Spleen (tissue), 11 donors: ENCODE measurements at regions not wholly inside any gene's neighbourhood (a gene's known extent, or its start where the extent isn't known, plus 50 kb on each side); places are given as distances from the start of the nearest gene placed in this dataset.

Source experiments
- DNase-seq: peaks from one replicate; pipeline ENCODE4 v3.0.0-alpha.2; 2020
- H3K27ac ChIP-seq, 8 donors: fragments of 200-600 bp; sonication (generic) in 7 of 8; 1 replicate in 4 of 8; 2 replicates in 4 of 8; pipeline versions ENCODE4 v1.5.0 to v1.8.0; 2016 to 2021; ENCODE audit warnings: inconsistent platforms in 4 of 8, mild to moderate bottlenecking in 4 of 8, moderate library complexity in 1 of 8
- H3K27me3 ChIP-seq, 7 donors: fragments of 200-600 bp; sonication (generic) in 6 of 7; replicated peaks in 1 of 7; 1 replicate in 4 of 7; 2 replicates in 3 of 7; pipeline versions ENCODE4 v1.5.0 to v1.8.0; 2016 to 2021; ENCODE audit warnings: inconsistent platforms in 3 of 7, mild to moderate bottlenecking in 1 of 7
- H3K36me3 ChIP-seq, 6 donors: fragments of 200-600 bp; sonication (generic) in 5 of 6; 1 replicate in 4 of 6; 2 replicates in 2 of 6; pipeline versions ENCODE4 v1.5.0 to v1.8.0; 2016 to 2021; ENCODE audit warnings: inconsistent platforms in 2 of 6
- H3K4me1 ChIP-seq, 6 donors: fragments of 200-600 bp; sonication (generic) in 5 of 6; 1 replicate in 3 of 6; 2 replicates in 3 of 6; pipeline versions ENCODE4 v1.5.0 to v1.8.0; 2016 to 2021; ENCODE audit warnings: inconsistent platforms in 3 of 6
- H3K4me3 ChIP-seq, 8 donors: fragments of 200-600 bp; sonication (generic) in 7 of 8; 1 replicate in 4 of 8; 2 replicates in 4 of 8; pipeline versions ENCODE4 v1.5.0 to v1.8.0; 2016 to 2021; ENCODE audit warnings: inconsistent platforms in 4 of 8, mild to moderate bottlenecking in 4 of 8, moderate library complexity in 2 of 8
- H3K9me3 ChIP-seq, 8 donors: fragments of 200-600 bp; sonication (generic) in 7 of 8; 1 replicate in 4 of 8; 2 replicates in 4 of 8; pipeline versions ENCODE4 v1.5.0 to v1.8.0; 2016 to 2021; ENCODE audit warnings: inconsistent platforms in 4 of 8
- POLR2A ChIP-seq, 3 donors: fragments of 450-650 bp; IDR thresholded peaks; one replicate each; pipeline ENCODE4 v1.5.1; 2017; ENCODE audit warnings: antibody characterized with exemption in 3 of 3, mild to moderate bottlenecking in 1 of 3
- POLR2AphosphoS5 ChIP-seq, 3 donors: sonication (generic); formaldehyde crosslinking; IDR thresholded peaks; one replicate each; pipeline ENCODE4 v1.5.1; 2017; ENCODE audit warnings: antibody characterized with exemption in 3 of 3
- WGBS, 5 donors: extraction: QIAGEN DNeasy Blood & Tissue Kit in 3 of 5; methylation state at CpG; one replicate each; pipeline versions ENCODE4 v1.1.5 to v1.1.7; 2013 to 2018; 5-methylcytosine and 5-hydroxymethylcytosine counted together
- intact Hi-C: fragments of 100-400 bp; cut with DNase I; formaldehyde crosslinking; loops from one replicate; pipeline ENCODE4 v1.15.0; 2023; ENCODE audit warnings: low total_unique reads
- TF ChIP-seq, protein P1 (sequence below), 11 experiments: fragments of 200-600 bp in 7 of 11; fragments of 450-650 bp in 4 of 11; sonication (generic) in 4 of 11; IDR thresholded peaks in 8 of 11; conservative IDR thresholded peaks in 3 of 11; 1 replicate in 7 of 11; 2 replicates in 4 of 11; pipeline versions ENCODE4 v1.4.0 to v1.8.0; 2016 to 2021; ENCODE audit warnings: antibody characterized with exemption in 11 of 11, inconsistent platforms in 4 of 11, mild to moderate bottlenecking in 1 of 11
- donor health status: healthy with polysubstance abuse.
- donor health status: DM: no; HTN: no; CAD: no; lungs with moderate emphysema.
- donor health status: DM: no; HTN: no; CAD: no.
- donor health status: Bipolar disorder and iron deficiency.
- donor health status: healthy.
- donor health status: DM: no; HTN: no; CAD: no.
- donor health status: DM: yes; HTN: yes; CAD: no.

DNA sequence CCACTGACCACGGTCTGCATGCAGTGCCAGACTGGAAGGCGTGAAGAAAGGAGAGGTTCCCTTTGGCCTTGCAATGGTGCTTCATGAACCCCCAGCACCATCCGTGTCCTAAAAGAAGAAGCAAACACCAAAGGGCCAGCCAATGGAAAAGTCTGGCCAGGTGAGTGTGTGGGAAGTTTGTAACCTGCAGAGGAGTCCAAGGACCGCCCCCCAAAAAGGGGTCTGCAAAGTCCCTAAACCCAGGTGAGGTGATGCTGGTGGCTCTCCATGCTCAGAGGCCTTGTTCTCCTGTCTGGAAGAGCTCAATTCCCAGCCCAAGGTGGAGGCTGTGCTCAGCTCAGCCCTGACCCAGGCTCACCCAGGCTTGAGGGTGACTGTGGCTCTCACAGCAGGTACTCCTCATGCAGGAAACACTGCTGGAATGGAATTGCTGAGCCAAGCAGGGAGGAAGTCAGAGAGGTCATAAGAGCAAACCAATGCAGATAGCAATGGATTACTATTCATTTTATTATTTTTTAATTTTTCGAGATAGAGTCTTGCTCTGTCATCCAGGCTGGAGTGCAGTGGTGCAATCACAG is 52.4 kb upstream of the NANOS1 start:
- Histone ChIP-seq H3K4me3 (no peak overlapping the region), H3K9me3 (peaks cover 3 to 21% (median 9%) of the 10 kb centered on the region in 8 donors), H3K4me1 (no peaks in the 10 kb centered on the region), H3K36me3 (no peaks in the 10 kb centered on the region), H3K27me3 (peaks cover 0 to 41% (median 0%) of the 10 kb centered on the region in 7 donors), H3K27ac (no peak overlapping the region)
- intact Hi-C loops, result no loop called here
- no peak for DNase-seq
- no peak for TF ChIP-seq POLR2A (IDR thresholded peaks at IDR 0.05)
- TF ChIP-seq, protein P1, sequence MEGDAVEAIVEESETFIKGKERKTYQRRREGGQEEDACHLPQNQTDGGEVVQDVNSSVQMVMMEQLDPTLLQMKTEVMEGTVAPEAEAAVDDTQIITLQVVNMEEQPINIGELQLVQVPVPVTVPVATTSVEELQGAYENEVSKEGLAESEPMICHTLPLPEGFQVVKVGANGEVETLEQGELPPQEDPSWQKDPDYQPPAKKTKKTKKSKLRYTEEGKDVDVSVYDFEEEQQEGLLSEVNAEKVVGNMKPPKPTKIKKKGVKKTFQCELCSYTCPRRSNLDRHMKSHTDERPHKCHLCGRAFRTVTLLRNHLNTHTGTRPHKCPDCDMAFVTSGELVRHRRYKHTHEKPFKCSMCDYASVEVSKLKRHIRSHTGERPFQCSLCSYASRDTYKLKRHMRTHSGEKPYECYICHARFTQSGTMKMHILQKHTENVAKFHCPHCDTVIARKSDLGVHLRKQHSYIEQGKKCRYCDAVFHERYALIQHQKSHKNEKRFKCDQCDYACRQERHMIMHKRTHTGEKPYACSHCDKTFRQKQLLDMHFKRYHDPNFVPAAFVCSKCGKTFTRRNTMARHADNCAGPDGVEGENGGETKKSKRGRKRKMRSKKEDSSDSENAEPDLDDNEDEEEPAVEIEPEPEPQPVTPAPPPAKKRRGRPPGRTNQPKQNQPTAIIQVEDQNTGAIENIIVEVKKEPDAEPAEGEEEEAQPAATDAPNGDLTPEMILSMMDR (IDR thresholded peaks at IDR 0.05 in 8 of 11, conservative IDR thresholded peaks at IDR 0.05 in 3 of 11), result no peak
- no peak for TF ChIP-seq POLR2AphosphoS5 (IDR thresholded peaks at IDR 0.05)
- WGBS, 5 donors, result 64 to 87% (median 79%) methylated on average over 5 of the region's 5 CpGs

DNA sequence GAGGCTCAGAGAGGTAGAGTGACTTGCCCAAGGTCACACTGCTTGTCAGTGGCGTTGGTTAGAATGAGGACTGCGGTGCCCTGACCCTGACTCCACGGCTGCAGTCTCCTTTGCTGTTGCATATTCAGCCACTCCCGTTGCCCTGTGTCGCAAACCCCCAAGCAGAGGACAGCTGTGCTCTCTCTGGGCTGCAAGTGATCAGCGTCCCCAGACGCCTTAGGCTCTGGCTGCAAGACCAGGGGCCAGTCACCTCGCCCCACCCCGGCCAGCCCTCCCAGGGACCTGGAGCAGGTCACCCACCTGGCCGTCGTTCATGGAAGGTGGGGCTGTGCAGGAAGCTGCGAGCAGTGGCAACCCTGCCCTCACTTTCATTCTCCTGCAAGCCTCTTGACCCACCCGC is 51.7 kb upstream of the NANOS1 start:
- Histone ChIP-seq H3K4me3 (no peak overlapping the region), H3K4me1 (no peaks in the 10 kb centered on the region), H3K27me3 (peaks cover 0 to 42% (median 0%) of the 10 kb centered on the region in 7 donors), H3K36me3 (no peaks in the 10 kb centered on the region), H3K27ac (no peak overlapping the region), H3K9me3 (peaks cover 3 to 21% (median 9%) of the 10 kb centered on the region in 8 donors)
- intact Hi-C loops, result no loop called here
- 66 to 75% (median 70%) methylated on average over 13 of the region's 13 CpGs for WGBS, 5 donors
- TF ChIP-seq POLR2A (IDR thresholded peaks at IDR 0.05), result no peak
- TF ChIP-seq, protein P1 (IDR thresholded peaks at IDR 0.05 in 8 of 11, conservative IDR thresholded peaks at IDR 0.05 in 3 of 11), result no peak
- no peak for TF ChIP-seq POLR2AphosphoS5 (IDR thresholded peaks at IDR 0.05)
- no peak for DNase-seq

DNA sequence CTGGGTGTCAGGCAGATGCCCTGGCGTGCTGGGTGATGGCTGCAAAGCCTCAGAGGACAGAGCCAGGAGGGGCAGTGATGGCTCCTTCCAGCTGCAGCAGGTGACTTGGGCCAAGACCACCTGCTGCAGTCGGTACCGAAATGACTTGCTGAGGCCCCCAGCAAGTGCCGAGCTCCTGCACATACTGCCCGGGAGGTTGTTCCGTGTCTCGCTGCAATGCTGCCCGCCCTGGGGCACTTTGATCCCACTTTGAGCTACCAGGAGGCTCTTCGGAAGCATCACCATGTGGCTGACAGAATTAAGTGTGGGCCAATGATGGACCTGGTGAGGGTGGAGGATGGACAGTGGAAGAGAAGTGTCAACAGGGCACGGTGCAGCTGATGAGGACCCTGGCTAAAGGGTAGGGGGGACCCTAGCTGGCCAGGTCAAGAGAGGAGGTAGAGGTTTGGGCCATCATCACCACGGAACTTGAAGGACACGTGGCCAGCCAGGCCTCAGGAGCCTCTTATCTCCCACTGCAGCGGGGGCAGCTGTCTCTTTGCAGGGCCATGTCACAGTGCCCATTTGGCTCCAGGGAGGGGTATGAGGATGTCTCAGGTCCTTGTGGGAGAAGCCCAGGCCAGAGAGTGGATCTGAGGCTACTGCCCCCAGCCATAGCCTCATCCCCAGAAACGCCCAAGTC is 51.1 kb upstream of the NANOS1 start:
- intact Hi-C loops, result no loop called here
- Histone ChIP-seq H3K4me3 (no peak overlapping the region), H3K9me3 (peaks cover 1 to 19% (median 7%) of the 10 kb centered on the region in 8 donors), H3K27ac (no peak overlapping the region), H3K27me3 (peaks cover 0 to 42% (median 0%) of the 10 kb centered on the region in 7 donors), H3K36me3 (no peaks in the 10 kb centered on the region), H3K4me1 (no peaks in the 10 kb centered on the region)
- WGBS, 5 donors, result 77 to 84% (median 84%) methylated on average over 13 to 14 of the region's 14 CpGs
- TF ChIP-seq POLR2AphosphoS5 (IDR thresholded peaks at IDR 0.05) (no peak), POLR2A (IDR thresholded peaks at IDR 0.05) (no peak)
- TF ChIP-seq, protein P1 (IDR thresholded peaks at IDR 0.05 in 8 of 11, conservative IDR thresholded peaks at IDR 0.05 in 3 of 11), result no peak
- no peak for DNase-seq

DNA sequence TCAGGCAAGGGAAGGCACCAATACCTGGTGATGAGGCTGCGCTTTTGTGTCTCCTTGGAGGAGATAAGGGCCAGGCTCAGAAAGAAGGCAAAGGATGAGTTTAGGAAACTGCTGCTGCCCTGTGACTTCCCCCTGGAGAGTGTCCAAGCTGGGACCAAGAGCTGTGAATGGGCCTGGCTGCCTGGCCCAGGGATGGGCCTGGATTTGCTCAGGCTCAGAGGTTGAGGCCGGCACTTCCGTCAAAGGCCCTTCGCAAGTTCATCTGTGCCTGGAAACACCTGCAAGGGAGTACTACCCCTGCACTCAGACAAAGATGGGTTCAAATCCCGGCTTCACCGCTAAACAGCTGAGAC is 50.5 kb upstream of the NANOS1 start:
- H3K9me3 ChIP-seq, result peaks cover 0 to 17% (median 2%) of the 10 kb centered on the region in 8 donors
- WGBS, 5 donors, result 82 to 89% (median 88%) methylated on average over 6 of the region's 6 CpGs
- H3K27me3 ChIP-seq, result peaks cover 0 to 42% (median 0%) of the 10 kb centered on the region in 7 donors
- no peaks in the 10 kb centered on the region for H3K36me3 ChIP-seq
- no peaks in the 10 kb centered on the region for H3K4me1 ChIP-seq
- intact Hi-C loops, result no loop called here
- no peak overlapping the region for H3K4me3 ChIP-seq
- H3K27ac ChIP-seq, result no peak overlapping the region
- DNase-seq, result no peak
- TF ChIP-seq, protein P1 (IDR thresholded peaks at IDR 0.05 in 8 of 11, conservative IDR thresholded peaks at IDR 0.05 in 3 of 11), result no peak
- no peak for TF ChIP-seq POLR2AphosphoS5 (IDR thresholded peaks at IDR 0.05)
- TF ChIP-seq POLR2A (IDR thresholded peaks at IDR 0.05), result no peak
